Ascending aorta (tissue), 2 donors: ENCODE measurements at regions not wholly inside any gene's neighbourhood (a gene's known extent, or its start where the extent isn't known, plus 50 kb on each side); places are given as distances from the start of the nearest gene placed in this dataset.

Source experiments
- DNase-seq, 2 donors: peaks; one replicate each; pipeline ENCODE4 v3.0.0-alpha.2; 2019; ENCODE audit warnings: low spot score in 2 of 2
- H3K27ac ChIP-seq, 2 donors: fragments of 200-600 bp; sonication (generic); one replicate each; pipeline ENCODE4 v1.5.1; 2016 to 2017; ENCODE audit warnings: mild to moderate bottlenecking in 1 of 2
- H3K27me3 ChIP-seq: fragments of 200-600 bp; sonication (generic); one replicate; pipeline ENCODE4 v1.5.1; 2017
- H3K36me3 ChIP-seq, 2 donors: fragments of 200-600 bp; sonication (generic); one replicate each; pipeline ENCODE4 v1.5.1; 2016
- H3K4me1 ChIP-seq, 2 donors: fragments of 200-600 bp; sonication (generic); one replicate each; pipeline ENCODE4 v1.5.1; 2016 to 2017; ENCODE audit warnings: mild to moderate bottlenecking in 1 of 2
- H3K4me3 ChIP-seq, 2 donors: fragments of 200-600 bp; sonication (generic); one replicate each; pipeline ENCODE4 v1.5.1; 2016 to 2017; ENCODE audit warnings: mild to moderate bottlenecking in 1 of 2
- H3K9me3 ChIP-seq, 2 donors: fragments of 200-600 bp; sonication (generic); one replicate each; pipeline ENCODE4 v1.5.1; 2016
- CTCF ChIP-seq, 3 experiments: fragments of 200-600 bp in 2 of 3; fragments of 450-650 bp in 1 of 3; sonication (generic) in 2 of 3; IDR thresholded peaks; one replicate each; pipeline ENCODE4 v1.5.1; 2016 to 2019; ENCODE audit warnings: antibody characterized with exemption in 3 of 3, mild to moderate bottlenecking in 1 of 3, moderate library complexity in 1 of 3
- intact Hi-C: fragments of 100-400 bp; cut with DNase I; formaldehyde crosslinking; loops from one replicate; pipeline ENCODE4 v1.15.1; 2023

DNA sequence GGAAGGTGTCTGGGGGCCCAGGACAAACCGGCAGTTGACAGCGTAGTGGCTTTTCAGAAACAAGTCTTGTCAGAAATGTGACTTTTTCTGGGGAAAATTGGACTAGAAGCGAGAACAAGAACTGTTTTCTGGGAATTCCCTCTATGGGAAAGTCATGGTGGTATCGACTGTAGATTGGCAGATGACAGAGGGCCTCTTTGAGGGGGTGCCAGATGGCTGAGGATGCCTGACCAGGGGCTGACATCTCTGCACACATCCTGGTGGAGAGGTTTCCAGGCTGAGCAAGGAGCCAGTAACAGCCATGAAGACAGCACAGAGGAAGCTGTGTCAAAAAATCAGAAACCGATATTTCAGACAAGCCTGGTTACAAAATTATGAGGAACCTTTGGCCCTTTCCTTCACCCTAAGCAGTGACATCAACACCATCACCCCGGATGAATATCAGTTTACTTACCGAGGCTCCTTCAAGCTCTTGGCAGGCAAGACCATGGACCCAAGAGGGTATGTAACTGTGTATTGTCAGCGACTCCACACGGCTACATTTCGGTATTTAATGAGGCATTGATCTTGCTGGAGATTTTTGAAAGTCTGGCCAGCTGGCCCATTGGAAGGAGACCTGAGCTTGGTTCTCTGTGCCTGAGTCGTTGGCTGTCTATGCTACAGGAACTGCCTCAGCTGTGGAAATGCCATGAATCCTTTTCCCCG is 1525.3 kb upstream of the TMEM132C start:
- H3K27me3 ChIP-seq = no peaks in the 10 kb centered on the region
- H3K36me3 ChIP-seq = no peaks in the 10 kb centered on the region
- no peak for DNase-seq
- intact Hi-C loops = no loop called here
- H3K27ac ChIP-seq = no peak overlapping the region
- H3K4me1 ChIP-seq = no peaks in the 10 kb centered on the region
- no peak overlapping the region for H3K4me3 ChIP-seq
- TF ChIP-seq CTCF (IDR thresholded peaks at IDR 0.05) = no peak
- H3K9me3 ChIP-seq = no peaks in the 10 kb centered on the region

GRCh38 chr12:126742241-126742641 is 1524.7 kb upstream of the TMEM132C start:
- intact Hi-C loops = no loop called here

DNA sequence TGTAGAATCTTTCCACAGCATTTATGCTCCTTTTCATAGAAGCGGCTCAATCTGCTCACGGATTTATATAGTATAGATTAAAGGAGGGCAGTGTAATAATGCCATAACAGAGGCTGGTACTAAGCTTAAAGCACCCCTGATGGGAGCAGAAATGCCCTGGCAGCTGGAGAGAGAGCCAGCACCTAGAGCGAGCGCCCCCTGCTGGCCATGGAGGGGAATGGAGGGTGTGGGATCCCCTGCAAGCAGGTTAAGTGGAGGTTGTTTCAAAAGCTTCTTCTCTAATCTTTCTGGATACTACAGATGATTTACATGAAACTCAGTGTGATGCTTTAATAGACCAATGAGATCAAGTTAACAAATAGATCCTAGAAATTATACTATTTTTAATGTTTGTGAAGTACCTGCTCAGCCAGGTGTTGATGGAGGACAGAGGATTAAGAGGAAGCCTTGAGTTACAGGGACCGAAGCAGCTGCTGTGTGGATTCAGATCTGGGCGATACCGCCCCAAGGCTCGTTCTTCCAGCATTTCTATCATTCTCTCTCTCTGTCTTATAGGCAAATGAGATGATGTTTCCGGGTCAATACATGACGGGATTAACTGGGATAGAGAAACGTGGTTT is 1519.3 kb upstream of the TMEM132C start:
- DNase-seq = no peak
- TF ChIP-seq CTCF (IDR thresholded peaks at IDR 0.05) = peak; percentile 47 to 84 (median 76)
- intact Hi-C loops = loop anchor here (2.0 to 5.0 kb wide), 2 partner anchors 1215 to 1565 kb away; no protein-coding TSS in a partner anchor

More at GRCh38 chr12:126742241-126742641, 1524.7 kb upstream of the TMEM132C start:
- no peak overlapping the region for H3K27ac ChIP-seq
- H3K36me3 ChIP-seq = no peaks in the 10 kb centered on the region
- no peaks in the 10 kb centered on the region for H3K4me1 ChIP-seq
- no peak for DNase-seq
- H3K9me3 ChIP-seq = no peaks in the 10 kb centered on the region
- H3K27me3 ChIP-seq = no peaks in the 10 kb centered on the region
- H3K4me3 ChIP-seq = no peak overlapping the region
- no peak for TF ChIP-seq CTCF (IDR thresholded peaks at IDR 0.05)

DNA sequence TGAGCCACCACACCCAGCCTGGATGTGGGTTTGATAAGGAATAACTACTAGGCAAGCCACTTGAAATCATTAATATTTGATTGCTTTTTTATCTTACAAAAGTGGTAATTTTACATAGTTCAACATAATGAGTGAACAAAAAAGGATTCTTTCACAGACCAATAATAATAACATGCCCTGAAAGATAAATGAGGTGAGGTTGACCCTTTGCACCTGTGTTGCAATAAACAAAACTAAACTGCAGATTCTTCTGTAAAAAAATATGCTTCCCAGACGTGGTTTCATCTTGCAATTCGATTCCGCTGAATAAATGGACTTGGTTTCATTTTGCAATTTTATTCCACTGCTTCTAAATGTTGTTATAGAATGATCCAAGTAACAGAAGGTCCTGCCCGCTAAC is 1514.9 kb upstream of the TMEM132C start:
- TF ChIP-seq CTCF (IDR thresholded peaks at IDR 0.05) = no peak

More for the DNA sequence above, 1519.3 kb upstream of the TMEM132C start:
- no peaks in the 10 kb centered on the region for H3K27me3 ChIP-seq
- H3K4me1 ChIP-seq = no peaks in the 10 kb centered on the region
- H3K27ac ChIP-seq = no peak overlapping the region
- no peaks in the 10 kb centered on the region for H3K36me3 ChIP-seq
- no peak overlapping the region for H3K4me3 ChIP-seq
- no peaks in the 10 kb centered on the region for H3K9me3 ChIP-seq

GRCh38 chr12:126757326-126757725 is 1509.6 kb upstream of the TMEM132C start:
- Histone ChIP-seq H3K9me3 (no peaks in the 10 kb centered on the region), H3K4me3 (no peak overlapping the region), H3K36me3 (no peaks in the 10 kb centered on the region), H3K4me1 (no peaks in the 10 kb centered on the region), H3K27me3 (no peaks in the 10 kb centered on the region), H3K27ac (no peak overlapping the region)
- no peak for TF ChIP-seq CTCF (IDR thresholded peaks at IDR 0.05)
- intact Hi-C loops = no loop called here
- no peak for DNase-seq

More for the DNA sequence above, 1514.9 kb upstream of the TMEM132C start:
- Histone ChIP-seq H3K27me3 (no peaks in the 10 kb centered on the region), H3K4me1 (no peaks in the 10 kb centered on the region), H3K9me3 (no peaks in the 10 kb centered on the region), H3K36me3 (no peaks in the 10 kb centered on the region), H3K4me3 (no peak overlapping the region), H3K27ac (no peak overlapping the region)
- intact Hi-C loops = no loop called here
- no peak for DNase-seq
